Endodermal cell (in vitro differentiated cells): ENCODE measurements at regions not wholly inside any gene's neighbourhood (a gene's known extent, or its start where the extent isn't known, plus 50 kb on each side); places are given as distances from the start of the nearest gene placed in this dataset.
"Not testable (repeated sequence)": the region's sequence is repeated elsewhere in the genome, so short reads cannot be mapped to it uniquely, and the experiment has no call there.

Experiments
- DNase-seq: peaks from one replicate; pipeline ENCODE4 v3.0.0-alpha.2; 2017
- H3K27ac ChIP-seq: 2 replicates; pipeline ENCODE4 v1.5.1; 2013; ENCODE audit warnings: mild to moderate bottlenecking, low read depth, low read length, moderate library complexity
- H3K27me3 ChIP-seq: 2 replicates; pipeline ENCODE4 v1.6.1; 2013; ENCODE audit warnings: mild to moderate bottlenecking, low read length, moderate library complexity; ENCODE audit not compliant: insufficient read depth, control insufficient read depth, poor library complexity, severe bottlenecking
- H3K36me3 ChIP-seq: 2 replicates; pipeline ENCODE4 v1.7.0; 2013; ENCODE audit warnings: mild to moderate bottlenecking, low read length, moderate library complexity; ENCODE audit not compliant: control insufficient read depth, insufficient read depth
- H3K4me1 ChIP-seq: one replicate; pipeline ENCODE4 v1.7.0; 2013; ENCODE audit warnings: low read length; ENCODE audit not compliant: control insufficient read depth, insufficient read depth
- H3K4me3 ChIP-seq: 2 replicates; pipeline ENCODE4 v1.5.1; 2013; ENCODE audit warnings: mild to moderate bottlenecking, low read length, moderate library complexity
- H3K9ac ChIP-seq: 2 replicates; pipeline ENCODE4 v1.6.1; 2013; ENCODE audit warnings: mild to moderate bottlenecking, low read length, moderate library complexity; ENCODE audit not compliant: poor library complexity, severe bottlenecking; ENCODE audit errors: extremely low read depth
- H3K9me3 ChIP-seq: 2 replicates; pipeline ENCODE4 v1.6.1; 2013; ENCODE audit warnings: mild to moderate bottlenecking, low read length, moderate library complexity; ENCODE audit not compliant: control insufficient read depth
- H3K27ac Mint-ChIP-seq: 2 replicates; pipeline ENCODE4 v1.8.0; 2020; ENCODE audit warnings: mixed read lengths
- H3K27me3 Mint-ChIP-seq: 2 replicates; pipeline ENCODE4 v1.8.0; 2021; ENCODE audit warnings: mild to moderate bottlenecking, mixed read lengths; ENCODE audit not compliant: insufficient read depth
- H3K36me3 Mint-ChIP-seq: 2 replicates; pipeline ENCODE4 v1.8.0; 2020; ENCODE audit warnings: low read depth, mixed read lengths
- H3K4me1 Mint-ChIP-seq: 2 replicates; pipeline ENCODE4 v1.8.0; 2020; ENCODE audit warnings: mixed read lengths
- H3K4me3 Mint-ChIP-seq: 2 replicates; pipeline ENCODE4 v1.8.0; 2020; ENCODE audit warnings: mild to moderate bottlenecking, moderate library complexity, mixed read lengths
- H3K9me3 Mint-ChIP-seq: 2 replicates; pipeline ENCODE4 v1.8.0; 2020; ENCODE audit warnings: mild to moderate bottlenecking, mixed read lengths
- CTCF ChIP-seq: fragments of 200-600 bp; sonication (generic); conservative IDR thresholded peaks from 2 replicates; pipeline ENCODE4 v1.5.0; 2021; ENCODE audit warnings: antibody characterized with exemption, mild to moderate bottlenecking
- WGBS, 2 experiments: methylation state at CpG; one replicate each; pipeline versions ENCODE4 v1.1.5 to v1.1.7; 2013; ENCODE audit warnings: missing lambda C conversion rate in 2 of 2, mixed read lengths in 1 of 2; ENCODE audit not compliant: insufficient coverage in 1 of 2, insufficient read length in 1 of 2; 5-methylcytosine and 5-hydroxymethylcytosine counted together

- not testable (repeated sequence) for H3K27me3 ChIP-seq, H3K4me3 Mint-ChIP-seq, H3K27ac ChIP-seq, H3K4me1 ChIP-seq, H3K36me3 ChIP-seq, H3K4me3 ChIP-seq, H3K9me3 Mint-ChIP-seq, H3K27ac Mint-ChIP-seq, H3K9me3 ChIP-seq, H3K4me1 Mint-ChIP-seq, H3K9ac ChIP-seq, DNase-seq, H3K27me3 Mint-ChIP-seq
- peaks cover 10% of the 10 kb centered on the region for H3K36me3 Mint-ChIP-seq
- WGBS, 2 experiments, result 100% methylated on average over 1 of the region's 2 CpGs
These were observed 170.7 kb downstream of the CRPPA start for GRCh38 chr7:16250655-16251054.

- not testable (repeated sequence) for H3K4me1 ChIP-seq, H3K27me3 Mint-ChIP-seq, H3K9me3 Mint-ChIP-seq, H3K36me3 Mint-ChIP-seq, H3K27me3 ChIP-seq, DNase-seq, H3K27ac Mint-ChIP-seq, H3K4me3 Mint-ChIP-seq, H3K9ac ChIP-seq, H3K9me3 ChIP-seq, H3K36me3 ChIP-seq, H3K4me1 Mint-ChIP-seq, H3K4me3 ChIP-seq, H3K27ac ChIP-seq
- WGBS, 2 experiments, result 90 to 98% methylated on average over 6 to 7 of the region's 7 CpGs
These were observed 172.1 kb downstream of the CRPPA start for GRCh38 chr7:16249204-16249603.

- not testable (repeated sequence) for H3K27ac ChIP-seq, H3K36me3 Mint-ChIP-seq, H3K4me1 ChIP-seq, H3K9me3 ChIP-seq, H3K4me3 Mint-ChIP-seq, H3K27ac Mint-ChIP-seq, H3K27me3 ChIP-seq, DNase-seq, H3K36me3 ChIP-seq, H3K4me1 Mint-ChIP-seq, H3K4me3 ChIP-seq, H3K27me3 Mint-ChIP-seq, H3K9ac ChIP-seq, H3K9me3 Mint-ChIP-seq
- 91 to 100% methylated on average over 3 to 6 of the region's 6 CpGs for whole genome bisulfite sequencing, 2 experiments
These were observed 172.8 kb downstream of the CRPPA start for GRCh38 chr7:16248556-16248955.

GRCh38 chr7:16244469-16244868 lies 176.9 kb downstream of the CRPPA start:
- peaks cover 5% of the 10 kb centered on the region for H3K9me3 Mint-ChIP-seq
- peaks cover 6% of the 10 kb centered on the region for H3K4me1 Mint-ChIP-seq
- H3K4me3 ChIP-seq, result no peak overlapping the region
- no peaks in the 10 kb centered on the region for H3K36me3 ChIP-seq
- H3K4me3 Mint-ChIP-seq, result no peak overlapping the region
- H3K27ac Mint-ChIP-seq, result no peak overlapping the region
- no peak overlapping the region for H3K27ac ChIP-seq
- H3K27me3 ChIP-seq, result no peaks in the 10 kb centered on the region
- H3K9ac ChIP-seq, result no peak overlapping the region
- TF ChIP-seq CTCF, result no peak
- H3K4me1 ChIP-seq, result no peaks in the 10 kb centered on the region
- H3K9me3 ChIP-seq, result no peaks in the 10 kb centered on the region
- no peak for DNase-seq
- no peaks in the 10 kb centered on the region for H3K27me3 Mint-ChIP-seq
- peaks cover 7% of the 10 kb centered on the region for H3K36me3 Mint-ChIP-seq
- WGBS, 2 experiments, result 75 to 100% methylated on average over 2 to 3 of the region's 3 CpGs
